Esophagus squamous epithelium (tissue), 4 donors: ENCODE measurements at regions not wholly inside any gene's neighbourhood (a gene's known extent, or its start where the extent isn't known, plus 50 kb on each side); places are given as distances from the start of the nearest gene placed in this dataset.

ENCODE experiments used
- CTCF ChIP-seq, 6 experiments: fragments of 450-650 bp in 4 of 6; fragments of 200-600 bp in 2 of 6; sonication (generic) in 2 of 6; IDR thresholded peaks; one replicate each; pipeline ENCODE4 v1.5.1; 2016 to 2019; ENCODE audit warnings: antibody characterized with exemption in 6 of 6, mild to moderate bottlenecking in 4 of 6, moderate library complexity in 4 of 6
- POLR2A ChIP-seq, 4 donors: fragments of 450-650 bp; IDR thresholded peaks; one replicate each; pipeline ENCODE4 v1.6.1; 2017; ENCODE audit warnings: antibody characterized with exemption in 4 of 4, mild to moderate bottlenecking in 4 of 4, moderate library complexity in 3 of 4

GRCh38 chr16:59688006-59688405 lies 953.9 kb upstream of the GOT2 start:
- TF ChIP-seq CTCF (IDR thresholded peaks at IDR 0.05) (no peak), POLR2A (IDR thresholded peaks at IDR 0.05) (no peak)
